Hematopoietic multipotent progenitor cell treated with erythropoietin and hydrocortisone succinate and interleukin-3 and kit ligand, for 17 days (in vitro differentiated cells): ENCODE measurements at regions not wholly inside any gene's neighbourhood (a gene's known extent, or its start where the extent isn't known, plus 50 kb on each side); places are given as distances from the start of the nearest gene placed in this dataset.

Experiments
- DNase-seq: peaks from one replicate; pipeline ENCODE4 v3.0.0-alpha.2; 2015; ENCODE audit warnings: low spot score

- DNase-seq, result no peak
These were observed 229.1 kb downstream of the AUH start for GRCh38 chr9:91132576-91133073.

- DNase-seq, result no peak
These were observed 227.1 kb downstream of the AUH start for GRCh38 chr9:91134608-91135007.

GRCh38 chr9:91137391-91137790 is 224.3 kb downstream of the AUH start:
- no peak for DNase-seq

- DNase-seq, result no peak
These were observed 223.0 kb downstream of the AUH start for GRCh38 chr9:91138760-91139159.

- no peak for DNase-seq
These were observed 220.2 kb downstream of the AUH start for GRCh38 chr9:91141407-91141965.

GRCh38 chr9:91143162-91143561 is 218.6 kb downstream of the AUH start:
- DNase-seq, result no peak

GRCh38 chr9:91143642-91144041 is 218.1 kb downstream of the AUH start:
- no peak for DNase-seq

- DNase-seq, result no peak
These were observed 216.9 kb downstream of the AUH start for GRCh38 chr9:91144769-91145168.

- DNase-seq, result no peak
These were observed 216.2 kb downstream of the AUH start for GRCh38 chr9:91145496-91145895.

GRCh38 chr9:91146391-91147019 is 215.2 kb downstream of the AUH start:
- no peak for DNase-seq

- DNase-seq, result no peak
These were observed 214.5 kb downstream of the AUH start for GRCh38 chr9:91147079-91147708.

GRCh38 chr9:91148306-91148705 is 213.4 kb downstream of the AUH start:
- DNase-seq, result no peak

- DNase-seq, result no peak
These were observed 211.3 kb downstream of the AUH start for GRCh38 chr9:91150273-91150997.

GRCh38 chr9:91150998-91151717 is 210.6 kb downstream of the AUH start:
- DNase-seq, result no peak

GRCh38 chr9:91151718-91152095 is 210.0 kb downstream of the AUH start:
- no peak for DNase-seq

- DNase-seq, result no peak
These were observed 207.0 kb downstream of the AUH start for GRCh38 chr9:91154686-91155085.

GRCh38 chr9:91155181-91155580 is 206.5 kb downstream of the AUH start:
- DNase-seq, result no peak

- no peak for DNase-seq
These were observed 205.9 kb downstream of the AUH start for GRCh38 chr9:91155746-91156376.

GRCh38 chr9:91156451-91157234 is 205.1 kb downstream of the AUH start:
- DNase-seq, result no peak

GRCh38 chr9:91157883-91158282 is 203.8 kb downstream of the AUH start:
- no peak for DNase-seq

GRCh38 chr9:91158286-91158685 is 203.4 kb downstream of the AUH start:
- no peak for DNase-seq
